ENCODE measurements at regions not wholly inside any gene's neighbourhood (a gene's known extent, or its start where the extent isn't known, plus 50 kb on each side); places are given as distances from the start of the nearest gene placed in this dataset.

GRCh38 chr1:219781491-219781890 lies 146.9 kb downstream of the SLC30A10 start:
- TF ChIP-seq CTCF (IDR thresholded peaks at IDR 0.05; ENCODE audit: borderline replicate concordance, control extremely low read depth, extremely low read depth, insufficient read depth, missing control alignments), result no peak
- in situ Hi-C loops (cut with MboI; ENCODE audit: low sequenced_read_pairs, unreplicated experiment), result no loop called here
- DNase-seq (ENCODE audit: low spot score), result no peak

GRCh38 chr1:219778793-219779369 lies 149.5 kb downstream of the SLC30A10 start:
- no peak for TF ChIP-seq CTCF (IDR thresholded peaks at IDR 0.05; ENCODE audit: borderline replicate concordance, control extremely low read depth, extremely low read depth, insufficient read depth, missing control alignments)
- no peak for DNase-seq (ENCODE audit: low spot score)
- in situ Hi-C loops (cut with MboI; ENCODE audit: low sequenced_read_pairs, unreplicated experiment), result no loop called here

GRCh38 chr1:219778110-219778509 lies 150.2 kb downstream of the SLC30A10 start:
- DNase-seq (ENCODE audit: low spot score), result no peak
- TF ChIP-seq CTCF (IDR thresholded peaks at IDR 0.05; ENCODE audit: borderline replicate concordance, control extremely low read depth, extremely low read depth, insufficient read depth, missing control alignments), result no peak
- in situ Hi-C loops (cut with MboI; ENCODE audit: low sequenced_read_pairs, unreplicated experiment), result no loop called here

- no peak for TF ChIP-seq CTCF (IDR thresholded peaks at IDR 0.05; ENCODE audit: borderline replicate concordance, control extremely low read depth, extremely low read depth, insufficient read depth, missing control alignments)
- no peak for DNase-seq (ENCODE audit: low spot score)
- in situ Hi-C loops (cut with MboI; ENCODE audit: low sequenced_read_pairs, unreplicated experiment), result no loop called here
These were observed 154.0 kb downstream of the SLC30A10 start for GRCh38 chr1:219774386-219774785.

GRCh38 chr1:219773775-219774174 lies 154.6 kb downstream of the SLC30A10 start:
- in situ Hi-C loops (cut with MboI; ENCODE audit: low sequenced_read_pairs, unreplicated experiment), result no loop called here
- peak; percentile 58 for DNase-seq (ENCODE audit: low spot score)
- no peak for TF ChIP-seq CTCF (IDR thresholded peaks at IDR 0.05; ENCODE audit: borderline replicate concordance, control extremely low read depth, extremely low read depth, insufficient read depth, missing control alignments)

GRCh38 chr1:219773110-219773509 lies 155.2 kb downstream of the SLC30A10 start:
- no peak for TF ChIP-seq CTCF (IDR thresholded peaks at IDR 0.05; ENCODE audit: borderline replicate concordance, control extremely low read depth, extremely low read depth, insufficient read depth, missing control alignments)
- in situ Hi-C loops (cut with MboI; ENCODE audit: low sequenced_read_pairs, unreplicated experiment), result no loop called here
- no peak for DNase-seq (ENCODE audit: low spot score)
